ENCODE measurements at regions not wholly inside any gene's neighbourhood (a gene's known extent, or its start where the extent isn't known, plus 50 kb on each side); places are given as distances from the start of the nearest gene placed in this dataset.
"Not testable (repeated sequence)": the region's sequence is repeated elsewhere in the genome, so short reads cannot be mapped to it uniquely, and the experiment has no call there.

GRCh38 chr16:49959552-49960277 lies 65.3 kb upstream of the CNEP1R1 start:
- H2BK12ac ChIP-seq (ENCODE audit: low read length): no peak overlapping the region
- H2BK5ac ChIP-seq (ENCODE audit: low read depth, low read length, poor library complexity): no peak overlapping the region
- H4K91ac ChIP-seq (ENCODE audit: low read depth, low read length): no peak overlapping the region
- H3K9me3 ChIP-seq (ENCODE audit: insufficient read depth, low read depth, low read length): no peaks in the 10 kb centered on the region
- no peak overlapping the region for H3K9ac ChIP-seq (ENCODE audit: low read length)
- H3K4me2 ChIP-seq (ENCODE audit: low read length): no peak overlapping the region
- WGBS (ENCODE audit: extremely low coverage, insufficient coverage, insufficient read length): no CpG with 5 or more reads among the region's 11 CpGs
- no peaks in the 10 kb centered on the region for H3K36me3 ChIP-seq (ENCODE audit: control insufficient read depth in 1 of 2, insufficient read depth in 2 of 2, low read length in 2 of 2)
- H3K4me1 ChIP-seq (ENCODE audit: control insufficient read depth in 1 of 2, insufficient read depth in 2 of 2, low read length in 2 of 2): peaks cover 2 to 6% of the 10 kb centered on the region in 2 experiments
- H3K4me3 ChIP-seq (ENCODE audit: low read depth, low read length): no peak overlapping the region
- H4K8ac ChIP-seq (ENCODE audit: low read depth, low read length): no peak overlapping the region
- H3K79me2 ChIP-seq (ENCODE audit: control insufficient read depth, insufficient read depth, low read length, poor library complexity): no peaks in the 10 kb centered on the region
- H3K23ac ChIP-seq (ENCODE audit: low read length): no peak overlapping the region
- DNase-seq: peak in 1 of 2 donors; percentile 43
- H3K14ac ChIP-seq (ENCODE audit: low read length): no peak overlapping the region
- H4K12ac ChIP-seq (ENCODE audit: low read depth, low read length): no peak overlapping the region
- no peaks in the 10 kb centered on the region for H3K79me1 ChIP-seq (ENCODE audit: low read length)
- no peak overlapping the region for H2BK120ac ChIP-seq (ENCODE audit: insufficient read depth, low read length, poor library complexity)
- H3K27me3 ChIP-seq (ENCODE audit: insufficient read depth, low read length): no peaks in the 10 kb centered on the region
- no peak overlapping the region for H2AK5ac ChIP-seq (ENCODE audit: low read length)
- H3K18ac ChIP-seq (ENCODE audit: low read length): no peak overlapping the region
- no peak overlapping the region for H3K4ac ChIP-seq (ENCODE audit: low read depth, low read length)
- no peak overlapping the region for H2AFZ ChIP-seq (ENCODE audit: insufficient read depth, low read length, poor library complexity)
- H3K27ac ChIP-seq (ENCODE audit: low read depth, low read length): no peak overlapping the region

DNA sequence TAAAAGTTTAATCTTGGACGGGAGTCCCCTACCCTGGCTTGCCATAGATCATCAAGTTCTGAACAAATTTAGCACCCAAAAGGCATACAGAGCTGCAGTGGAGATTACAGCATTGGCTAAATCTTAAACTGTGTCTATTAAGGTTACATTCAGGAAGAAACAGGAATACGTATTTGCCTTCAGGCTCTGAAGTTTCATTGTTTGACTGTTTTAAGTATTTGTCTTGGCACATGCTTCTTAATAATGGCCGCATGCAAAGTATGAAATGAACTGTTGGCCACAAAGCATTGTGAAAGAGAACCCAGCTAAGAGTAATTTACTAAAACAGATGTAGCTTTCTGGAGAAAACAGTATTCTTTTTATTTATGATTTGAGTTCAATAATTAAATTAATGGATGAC lies 63.9 kb upstream of the CNEP1R1 start:
- Histone ChIP-seq H2BK120ac (ENCODE audit: insufficient read depth, low read length, poor library complexity) (no peak overlapping the region), H3K9ac (ENCODE audit: low read length) (no peak overlapping the region), H3K27me3 (ENCODE audit: insufficient read depth, low read length) (no peaks in the 10 kb centered on the region), H3K4me2 (ENCODE audit: low read length) (no peak overlapping the region), H4K8ac (ENCODE audit: low read depth, low read length) (no peak overlapping the region), H3K79me1 (ENCODE audit: low read length) (no peaks in the 10 kb centered on the region), H3K14ac (ENCODE audit: low read length) (no peak overlapping the region), H4K12ac (ENCODE audit: low read depth, low read length) (no peak overlapping the region), H4K91ac (ENCODE audit: low read depth, low read length) (no peak overlapping the region), H3K4me1 (ENCODE audit: control insufficient read depth in 1 of 2, insufficient read depth in 2 of 2, low read length in 2 of 2) (peaks cover 2 to 6% of the 10 kb centered on the region in 2 experiments), H3K9me3 (ENCODE audit: insufficient read depth, low read depth, low read length) (no peaks in the 10 kb centered on the region), H2BK5ac (ENCODE audit: low read depth, low read length, poor library complexity) (no peak overlapping the region), H3K27ac (ENCODE audit: low read depth, low read length) (no peak overlapping the region), H3K4me3 (ENCODE audit: low read depth, low read length) (no peak overlapping the region), H3K36me3 (ENCODE audit: control insufficient read depth in 1 of 2, insufficient read depth in 2 of 2, low read length in 2 of 2) (no peaks in the 10 kb centered on the region), H3K18ac (ENCODE audit: low read length) (no peak overlapping the region), H2AK5ac (ENCODE audit: low read length) (no peak overlapping the region), H3K23ac (ENCODE audit: low read length) (no peak overlapping the region), H3K4ac (ENCODE audit: low read depth, low read length) (no peak overlapping the region), H3K79me2 (ENCODE audit: control insufficient read depth, insufficient read depth, low read length, poor library complexity) (no peaks in the 10 kb centered on the region), H2BK12ac (ENCODE audit: low read length) (no peak overlapping the region), H2AFZ (ENCODE audit: insufficient read depth, low read length, poor library complexity) (no peak overlapping the region)
- DNase-seq: peak; percentile 65 to 96
- WGBS (ENCODE audit: extremely low coverage, insufficient coverage, insufficient read length): no CpG with 5 or more reads among the region's 3 CpGs

DNA sequence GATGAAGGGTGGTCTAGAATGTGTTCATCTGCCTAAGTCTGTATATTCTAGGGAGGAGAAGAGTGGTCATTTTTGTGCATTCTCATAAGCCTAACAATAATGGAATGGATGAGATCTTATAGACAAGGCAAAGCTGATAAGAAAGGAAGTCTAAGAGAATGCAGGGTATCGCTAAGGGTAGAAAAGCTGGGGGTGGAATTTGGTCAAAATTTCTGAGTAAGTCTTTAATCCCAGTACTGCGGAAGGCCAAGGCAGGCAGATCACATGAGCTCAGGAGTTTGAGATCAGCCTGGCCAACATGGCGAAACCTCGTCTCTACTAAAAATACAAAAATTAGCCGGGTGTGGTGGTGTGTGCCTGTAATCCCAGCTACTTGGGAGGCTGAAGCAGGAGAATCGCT lies 62.5 kb upstream of the CNEP1R1 start:
- not testable (repeated sequence) for H4K91ac ChIP-seq (ENCODE audit: low read depth, low read length); H3K79me1 ChIP-seq (ENCODE audit: low read length); H4K8ac ChIP-seq (ENCODE audit: low read depth, low read length); H3K27ac ChIP-seq (ENCODE audit: low read depth, low read length); H3K27me3 ChIP-seq (ENCODE audit: insufficient read depth, low read length); H3K14ac ChIP-seq (ENCODE audit: low read length); H4K12ac ChIP-seq (ENCODE audit: low read depth, low read length); H3K9me3 ChIP-seq (ENCODE audit: insufficient read depth, low read depth, low read length); H3K36me3 ChIP-seq (ENCODE audit: control insufficient read depth in 1 of 2, insufficient read depth in 2 of 2, low read length in 2 of 2); H2BK12ac ChIP-seq (ENCODE audit: low read length); H3K9ac ChIP-seq (ENCODE audit: low read length); H3K79me2 ChIP-seq (ENCODE audit: control insufficient read depth, insufficient read depth, low read length, poor library complexity); H3K4ac ChIP-seq (ENCODE audit: low read depth, low read length); H2BK5ac ChIP-seq (ENCODE audit: low read depth, low read length, poor library complexity); H3K18ac ChIP-seq (ENCODE audit: low read length); H3K23ac ChIP-seq (ENCODE audit: low read length); H2AFZ ChIP-seq (ENCODE audit: insufficient read depth, low read length, poor library complexity); H2AK5ac ChIP-seq (ENCODE audit: low read length); H3K4me3 ChIP-seq (ENCODE audit: low read depth, low read length); H3K4me2 ChIP-seq (ENCODE audit: low read length); H3K4me1 ChIP-seq (ENCODE audit: control insufficient read depth in 1 of 2, insufficient read depth in 2 of 2, low read length in 2 of 2); H2BK120ac ChIP-seq (ENCODE audit: insufficient read depth, low read length, poor library complexity)
- no CpG with 5 or more reads among the region's 6 CpGs for WGBS (ENCODE audit: extremely low coverage, insufficient coverage, insufficient read length)
- DNase-seq: peak; percentile 65 to 89

DNA sequence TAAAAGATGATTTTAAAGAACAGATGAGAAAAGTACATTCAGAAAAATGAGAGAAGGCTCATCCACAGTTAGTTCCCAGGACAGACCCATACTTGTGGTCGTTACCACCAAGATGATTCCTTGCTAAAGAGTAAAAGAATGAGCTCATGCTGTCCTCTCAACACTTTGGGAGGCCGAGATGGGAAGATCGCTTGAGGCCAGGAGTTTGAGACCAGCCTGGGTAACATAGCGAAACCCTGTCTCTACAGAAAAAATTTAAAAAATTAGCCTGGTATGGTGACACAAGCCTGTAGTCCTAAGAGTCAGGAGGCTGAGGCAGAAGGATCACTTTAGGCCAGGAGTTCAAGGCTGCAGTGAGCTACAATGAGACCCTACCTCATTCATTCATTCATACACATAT lies 60.7 kb upstream of the CNEP1R1 start:
- Histone ChIP-seq H4K91ac (ENCODE audit: low read depth, low read length) (no peak overlapping the region), H3K27ac (ENCODE audit: low read depth, low read length) (no peak overlapping the region), H4K12ac (ENCODE audit: low read depth, low read length) (no peak overlapping the region), H3K14ac (ENCODE audit: low read length) (no peak overlapping the region), H3K4ac (ENCODE audit: low read depth, low read length) (no peak overlapping the region), H2AFZ (ENCODE audit: insufficient read depth, low read length, poor library complexity) (no peak overlapping the region), H3K4me3 (ENCODE audit: low read depth, low read length) (no peak overlapping the region), H2AK5ac (ENCODE audit: low read length) (no peak overlapping the region), H3K4me1 (ENCODE audit: control insufficient read depth in 1 of 2, insufficient read depth in 2 of 2, low read length in 2 of 2) (peaks cover 2 to 6% of the 10 kb centered on the region in 2 experiments), H3K27me3 (ENCODE audit: insufficient read depth, low read length) (no peaks in the 10 kb centered on the region), H3K4me2 (ENCODE audit: low read length) (no peak overlapping the region), H3K23ac (ENCODE audit: low read length) (no peak overlapping the region), H3K9ac (ENCODE audit: low read length) (no peak overlapping the region), H3K18ac (ENCODE audit: low read length) (no peak overlapping the region), H3K9me3 (ENCODE audit: insufficient read depth, low read depth, low read length) (peaks cover 1% of the 10 kb centered on the region), H4K8ac (ENCODE audit: low read depth, low read length) (no peak overlapping the region), H2BK5ac (ENCODE audit: low read depth, low read length, poor library complexity) (no peak overlapping the region), H3K79me2 (ENCODE audit: control insufficient read depth, insufficient read depth, low read length, poor library complexity) (no peaks in the 10 kb centered on the region), H3K79me1 (ENCODE audit: low read length) (no peaks in the 10 kb centered on the region), H2BK120ac (ENCODE audit: insufficient read depth, low read length, poor library complexity) (no peak overlapping the region), H2BK12ac (ENCODE audit: low read length) (no peak overlapping the region), H3K36me3 (ENCODE audit: control insufficient read depth in 1 of 2, insufficient read depth in 2 of 2, low read length in 2 of 2) (no peaks in the 10 kb centered on the region)
- DNase-seq: peak; percentile 56 to 73
- no CpG with 5 or more reads among the region's 4 CpGs for WGBS (ENCODE audit: extremely low coverage, insufficient coverage, insufficient read length)

Measured in trophoblast cell (in vitro differentiated cells and primary cell).